Loucy (cell line): ENCODE measurements at regions not wholly inside any gene's neighbourhood (a gene's known extent, or its start where the extent isn't known, plus 50 kb on each side); places are given as distances from the start of the nearest gene placed in this dataset.

Experiments
- H2AFZ ChIP-seq: fragments of 200-600 bp; sonication (generic); 2 replicates; pipeline ENCODE4 v1.6.0; 2016; ENCODE audit warnings: antibody characterized with exemption, mild to moderate bottlenecking, low read length, moderate library complexity
- H3F3A ChIP-seq: fragments of 200-600 bp; 2 replicates; pipeline ENCODE4 v1.6.0; 2016; ENCODE audit warnings: antibody characterized with exemption, low read depth, mild to moderate bottlenecking
- H3K27me3 ChIP-seq: fragments of 200-600 bp; sonication (generic); 2 replicates; pipeline ENCODE4 v1.6.1; 2014; ENCODE audit warnings: low read length, mild to moderate bottlenecking; ENCODE audit not compliant: insufficient read depth, poor library complexity, severe bottlenecking
- H3K36me3 ChIP-seq: fragments of 200-600 bp; sonication (generic); 2 replicates; pipeline ENCODE4 v1.6.1; 2016; ENCODE audit warnings: low read length; ENCODE audit not compliant: insufficient read depth
- H3K4me1 ChIP-seq: fragments of 200-600 bp; sonication (generic); 2 replicates; pipeline ENCODE4 v1.5.1; 2014; ENCODE audit warnings: low read length, mild to moderate bottlenecking; ENCODE audit not compliant: insufficient read depth, poor library complexity, severe bottlenecking
- H3K4me2 ChIP-seq: fragments of 200-600 bp; sonication (generic); 2 replicates; pipeline ENCODE4 v1.6.0; 2014; ENCODE audit warnings: antibody characterized with exemption, low read length, low read depth, mild to moderate bottlenecking; ENCODE audit not compliant: poor library complexity, severe bottlenecking
- H3K4me3 ChIP-seq: fragments of 200-600 bp; sonication (generic); 2 replicates; pipeline ENCODE4 v1.5.1; 2014; ENCODE audit warnings: low read length, mild to moderate bottlenecking, mixed read lengths; ENCODE audit not compliant: poor library complexity, severe bottlenecking
- H3K79me2 ChIP-seq: fragments of 200-600 bp; sonication (generic); 2 replicates; pipeline ENCODE4 v1.6.1; 2014; ENCODE audit warnings: low read length; ENCODE audit not compliant: insufficient read depth
- H3K9ac ChIP-seq: fragments of 200-600 bp; sonication (generic); 2 replicates; pipeline ENCODE4 v1.6.0; 2014; ENCODE audit warnings: mild to moderate bottlenecking, low read depth, low read length, moderate library complexity; ENCODE audit not compliant: poor library complexity, severe bottlenecking
- H3K9me2 ChIP-seq: fragments of 200-600 bp; sonication (generic); replicated peaks from 2 replicates; pipeline ENCODE4 v1.6.1; 2016; ENCODE audit warnings: low read depth, low read length, mixed read lengths
- H3K9me3 ChIP-seq: fragments of 200-600 bp; sonication (generic); 2 replicates; pipeline ENCODE4 v1.6.1; 2014; ENCODE audit warnings: mild to moderate bottlenecking, antibody characterized with exemption, low read length, low read depth; ENCODE audit not compliant: insufficient read depth
- H4K20me1 ChIP-seq: fragments of 200-600 bp; sonication (generic); 2 replicates; pipeline ENCODE4 v1.6.0; 2014; ENCODE audit warnings: antibody characterized with exemption, low read length, mild to moderate bottlenecking; ENCODE audit not compliant: insufficient read depth, poor library complexity, severe bottlenecking
- EZH2phosphoT487 ChIP-seq: fragments of 200-600 bp; IDR thresholded peaks from 2 replicates; pipeline ENCODE4 v1.6.1; 2018; ENCODE audit warnings: antibody characterized with exemption, mild to moderate bottlenecking, moderate library complexity, borderline replicate concordance
- TF ChIP-seq, protein P1 (sequence below): fragments of 200-600 bp; sonication (generic); conservative IDR thresholded peaks from 2 replicates; pipeline ENCODE4 v1.5.1; 2014; ENCODE audit warnings: mild to moderate bottlenecking, antibody characterized with exemption, low read length

DNA sequence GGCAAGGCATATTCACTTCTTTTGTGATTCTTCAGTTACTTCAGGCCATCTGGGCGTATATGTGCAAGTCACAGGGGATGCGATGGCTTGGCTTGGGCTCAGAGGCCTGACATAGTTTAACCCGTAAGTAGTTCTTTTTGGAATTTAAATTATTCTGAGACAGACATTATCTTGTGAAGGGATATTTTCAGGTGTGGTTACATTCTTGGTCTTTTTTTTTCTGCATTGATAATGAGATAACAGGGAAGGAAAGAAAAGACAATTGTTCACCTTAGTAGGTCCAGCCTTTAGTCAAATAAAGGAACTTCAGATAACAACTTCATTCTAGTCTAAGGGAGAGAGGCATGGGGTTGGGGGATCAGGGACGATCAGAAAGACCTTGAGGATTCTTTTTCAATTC lies 74.8 kb downstream of the TEX13C start:
- no peaks in the 10 kb centered on the region for H3K9me2 ChIP-seq
- no peak overlapping the region for H3K4me2 ChIP-seq
- no peaks in the 10 kb centered on the region for H3F3A ChIP-seq
- H3K4me1 ChIP-seq, result no peaks in the 10 kb centered on the region
- H3K27me3 ChIP-seq, result no peaks in the 10 kb centered on the region
- no peak overlapping the region for H2AFZ ChIP-seq
- H3K79me2 ChIP-seq, result no peaks in the 10 kb centered on the region
- TF ChIP-seq, protein P1, sequence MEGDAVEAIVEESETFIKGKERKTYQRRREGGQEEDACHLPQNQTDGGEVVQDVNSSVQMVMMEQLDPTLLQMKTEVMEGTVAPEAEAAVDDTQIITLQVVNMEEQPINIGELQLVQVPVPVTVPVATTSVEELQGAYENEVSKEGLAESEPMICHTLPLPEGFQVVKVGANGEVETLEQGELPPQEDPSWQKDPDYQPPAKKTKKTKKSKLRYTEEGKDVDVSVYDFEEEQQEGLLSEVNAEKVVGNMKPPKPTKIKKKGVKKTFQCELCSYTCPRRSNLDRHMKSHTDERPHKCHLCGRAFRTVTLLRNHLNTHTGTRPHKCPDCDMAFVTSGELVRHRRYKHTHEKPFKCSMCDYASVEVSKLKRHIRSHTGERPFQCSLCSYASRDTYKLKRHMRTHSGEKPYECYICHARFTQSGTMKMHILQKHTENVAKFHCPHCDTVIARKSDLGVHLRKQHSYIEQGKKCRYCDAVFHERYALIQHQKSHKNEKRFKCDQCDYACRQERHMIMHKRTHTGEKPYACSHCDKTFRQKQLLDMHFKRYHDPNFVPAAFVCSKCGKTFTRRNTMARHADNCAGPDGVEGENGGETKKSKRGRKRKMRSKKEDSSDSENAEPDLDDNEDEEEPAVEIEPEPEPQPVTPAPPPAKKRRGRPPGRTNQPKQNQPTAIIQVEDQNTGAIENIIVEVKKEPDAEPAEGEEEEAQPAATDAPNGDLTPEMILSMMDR, result no peak
- no peak for TF ChIP-seq EZH2phosphoT487
- no peaks in the 10 kb centered on the region for H3K36me3 ChIP-seq
- no peaks in the 10 kb centered on the region for H4K20me1 ChIP-seq
- H3K4me3 ChIP-seq, result no peak overlapping the region
- no peak overlapping the region for H3K9ac ChIP-seq
- H3K9me3 ChIP-seq, result no peaks in the 10 kb centered on the region

DNA sequence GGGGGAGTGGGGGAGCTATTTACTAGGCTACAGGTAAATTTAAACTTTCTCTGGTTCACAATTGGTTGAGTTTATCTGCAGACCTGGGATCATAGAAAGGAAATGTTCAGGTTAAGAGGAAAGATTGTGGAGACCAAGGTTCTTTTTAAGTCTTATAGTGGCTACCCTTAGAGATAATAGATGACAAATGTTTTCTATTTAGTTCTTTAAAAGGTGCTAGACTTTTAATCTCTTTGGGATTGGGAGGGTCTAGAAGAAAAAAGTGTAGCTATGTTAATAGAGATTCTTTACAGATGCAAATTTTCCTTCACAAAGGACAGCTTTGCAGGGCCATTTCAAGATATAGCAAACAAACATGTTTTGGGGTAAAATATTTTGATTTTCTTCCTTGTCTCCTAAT lies 76.0 kb downstream of the TEX13C start:
- H3F3A ChIP-seq, result no peaks in the 10 kb centered on the region
- H3K9me3 ChIP-seq, result no peaks in the 10 kb centered on the region
- TF ChIP-seq EZH2phosphoT487, result no peak
- TF ChIP-seq, protein P1, result no peak
- no peaks in the 10 kb centered on the region for H3K36me3 ChIP-seq
- H3K79me2 ChIP-seq, result no peaks in the 10 kb centered on the region
- H2AFZ ChIP-seq, result no peak overlapping the region
- no peak overlapping the region for H3K9ac ChIP-seq
- H3K9me2 ChIP-seq, result no peaks in the 10 kb centered on the region
- H4K20me1 ChIP-seq, result no peaks in the 10 kb centered on the region
- H3K4me2 ChIP-seq, result no peak overlapping the region
- H3K4me3 ChIP-seq, result no peak overlapping the region
- no peaks in the 10 kb centered on the region for H3K27me3 ChIP-seq
- no peaks in the 10 kb centered on the region for H3K4me1 ChIP-seq

DNA sequence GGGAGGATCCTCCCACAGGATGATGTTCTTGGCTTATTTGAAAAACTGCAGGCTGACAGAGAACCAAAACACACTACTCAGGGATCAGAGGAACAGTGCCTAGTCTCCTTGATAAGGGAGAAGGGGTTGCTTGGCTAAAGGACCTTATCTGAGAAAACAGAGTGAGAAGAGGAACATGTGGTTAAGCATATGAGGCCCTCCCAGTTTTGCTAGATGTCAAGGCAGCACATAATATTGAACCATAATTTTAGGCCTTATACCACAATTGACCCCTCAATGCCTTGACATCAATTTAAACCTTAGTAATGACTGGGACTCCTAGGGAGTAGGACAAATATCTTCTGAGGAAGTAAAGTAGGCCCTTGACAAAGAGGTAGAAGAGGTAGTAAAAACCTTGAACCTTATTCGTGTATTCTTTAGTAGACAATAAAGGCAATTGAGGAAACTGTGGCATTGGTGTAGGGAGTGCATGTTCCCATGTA lies 79.3 kb downstream of the TEX13C start:
- Histone ChIP-seq H4K20me1 (no peaks in the 10 kb centered on the region), H3K4me3 (no peak overlapping the region), H3K9me2 (no peaks in the 10 kb centered on the region), H3K4me1 (no peaks in the 10 kb centered on the region), H3F3A (no peaks in the 10 kb centered on the region), H2AFZ (no peak overlapping the region), H3K36me3 (no peaks in the 10 kb centered on the region), H3K27me3 (no peaks in the 10 kb centered on the region), H3K9ac (no peak overlapping the region), H3K79me2 (no peaks in the 10 kb centered on the region), H3K9me3 (no peaks in the 10 kb centered on the region), H3K4me2 (no peak overlapping the region)
- TF ChIP-seq, protein P1, result no peak
- TF ChIP-seq EZH2phosphoT487, result no peak
